CD4-positive, alpha-beta T cell treated with Interleukin-6 for 4 hours (primary cell): ENCODE measurements at regions not wholly inside any gene's neighbourhood (a gene's known extent, or its start where the extent isn't known, plus 50 kb on each side); places are given as distances from the start of the nearest gene placed in this dataset.
"Not testable (repeated sequence)": the region's sequence is repeated elsewhere in the genome, so short reads cannot be mapped to it uniquely, and the experiment has no call there.

Experiments used
- DNase-seq: peaks from one replicate; pipeline ENCODE4 v3.0.0-alpha.2; 2020; ENCODE audit warnings: mixed read lengths

- DNase-seq: no peak
Measured at GRCh38 chr15:87752250-87752951, 504.1 kb downstream of the NTRK3 start.

DNA sequence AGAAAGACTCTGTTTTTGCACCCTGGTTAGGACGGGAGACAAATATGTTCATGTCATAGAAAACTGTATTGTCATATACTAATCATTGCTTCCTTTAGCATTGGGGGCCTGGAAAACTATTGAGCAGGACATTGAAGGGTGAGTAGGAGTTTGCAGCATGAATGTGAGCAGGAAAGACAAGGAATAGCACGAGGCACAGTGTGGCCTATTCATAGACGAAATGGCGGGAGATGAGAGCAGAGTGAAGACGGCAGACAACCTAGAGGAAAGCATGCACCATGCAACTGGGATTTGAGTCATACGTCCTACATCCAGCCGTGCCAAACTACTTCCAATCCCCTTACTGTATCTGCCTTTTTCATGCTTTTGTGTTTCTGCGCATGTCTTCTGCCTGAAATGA lies 508.1 kb downstream of the NTRK3 start:
- no peak for DNase-seq

DNA sequence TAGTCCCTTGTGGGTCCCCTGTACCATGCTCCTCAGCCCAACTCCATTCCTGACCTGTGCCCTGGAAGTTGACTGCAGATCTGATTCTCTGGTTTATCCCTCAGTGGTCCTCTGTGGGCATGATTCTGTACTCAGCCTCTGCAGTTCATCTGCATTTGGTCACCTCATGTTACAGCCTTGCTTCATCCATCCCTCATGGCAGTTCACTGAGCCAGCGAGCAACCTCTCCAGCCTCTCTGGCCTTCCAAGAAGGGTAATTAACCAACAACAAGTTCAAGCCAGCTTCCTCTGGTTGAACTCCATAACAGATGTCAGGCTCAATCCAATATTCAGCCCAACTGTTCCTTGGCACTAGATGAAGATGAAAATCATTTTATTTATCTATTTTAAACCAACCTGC lies 509.5 kb downstream of the NTRK3 start:
- no peak for DNase-seq

GRCh38 chr15:87746333-87746732 lies 510.2 kb downstream of the NTRK3 start:
- DNase-seq: no peak

DNA sequence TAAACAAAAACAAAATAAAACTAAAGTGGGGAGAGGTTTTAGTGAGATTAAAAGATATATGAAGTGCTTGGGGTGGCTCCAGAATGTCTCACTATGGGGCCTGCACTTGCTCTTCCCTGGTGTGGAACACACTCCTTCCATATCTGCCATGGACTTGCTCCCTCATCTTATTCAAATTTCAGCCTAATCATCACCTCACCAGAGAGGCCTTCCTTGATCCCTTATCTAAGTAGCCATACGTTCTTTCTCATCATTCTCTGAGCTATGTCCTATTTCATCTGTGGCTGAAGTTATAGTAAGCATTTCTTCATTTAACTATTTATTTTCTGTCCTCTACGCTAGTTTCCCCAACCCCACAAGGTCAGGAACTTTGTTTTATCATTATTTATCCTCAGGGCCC lies 511.7 kb downstream of the NTRK3 start:
- DNase-seq: no peak

GRCh38 chr15:87743562-87743961 lies 513.0 kb downstream of the NTRK3 start:
- no peak for DNase-seq

DNA sequence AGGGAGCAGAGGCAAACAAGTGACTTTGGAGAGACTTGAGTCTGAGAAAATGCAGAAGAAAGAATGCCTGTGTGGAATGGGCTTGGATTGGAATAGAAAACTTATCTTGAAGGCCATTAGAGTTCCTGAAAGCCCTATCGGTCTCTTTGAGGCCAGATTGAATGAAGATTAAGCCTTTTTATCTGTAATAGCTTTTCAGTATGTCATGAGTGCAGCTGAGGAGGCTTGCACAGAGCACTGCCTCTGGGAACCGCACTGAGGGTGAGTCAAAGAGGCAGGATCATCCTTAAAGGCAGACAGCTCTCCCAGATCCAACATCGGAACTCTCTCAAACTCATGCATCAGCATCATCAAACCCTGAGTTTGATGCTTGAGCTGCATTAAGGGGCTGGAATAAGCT lies 515.2 kb downstream of the NTRK3 start:
- DNase-seq: no peak

GRCh38 chr15:87740655-87741344 lies 515.7 kb downstream of the NTRK3 start:
- DNase-seq: no peak

DNA sequence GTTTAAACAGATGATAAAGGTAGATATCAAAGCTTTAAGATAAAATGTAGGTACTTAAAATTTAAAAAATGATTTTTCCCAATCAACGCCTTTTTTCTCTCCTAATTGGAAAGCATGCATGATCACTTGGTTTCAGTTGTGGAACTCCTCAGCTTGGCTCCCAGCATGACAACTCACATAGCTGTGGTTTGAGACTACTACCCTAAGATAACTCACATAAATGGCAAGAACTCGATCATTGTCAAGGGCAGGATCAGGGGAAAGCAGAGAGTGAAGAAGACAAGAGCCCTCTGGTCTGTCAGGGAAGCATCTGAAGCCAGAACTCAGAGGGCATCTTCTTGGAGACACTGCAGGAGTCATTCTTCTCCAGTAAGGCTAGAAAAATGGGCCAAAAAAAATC lies 516.7 kb downstream of the NTRK3 start:
- no peak for DNase-seq

- DNase-seq: no peak
Measured at GRCh38 chr15:87739081-87739480, 517.5 kb downstream of the NTRK3 start.

DNA sequence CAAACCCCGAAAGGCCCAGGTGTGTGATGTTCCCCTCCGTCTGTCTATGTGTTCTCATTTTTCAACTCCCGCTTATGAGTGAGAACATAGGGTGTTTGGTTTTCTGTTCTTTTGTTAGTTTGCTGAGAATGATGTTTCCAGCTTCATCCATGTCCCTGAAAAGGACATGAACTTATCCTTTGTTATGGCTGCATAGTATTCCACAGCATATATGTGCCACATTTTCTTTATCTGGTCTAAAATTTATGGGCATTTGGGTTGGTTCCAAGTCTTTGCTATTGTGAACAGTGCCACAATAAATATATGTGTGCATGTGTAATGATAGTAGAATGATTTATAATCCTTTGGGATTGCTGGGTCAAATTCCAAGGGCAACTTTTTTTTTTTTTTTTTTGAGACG lies 519.1 kb downstream of the NTRK3 start:
- DNase-seq: not testable (repeated sequence)

DNA sequence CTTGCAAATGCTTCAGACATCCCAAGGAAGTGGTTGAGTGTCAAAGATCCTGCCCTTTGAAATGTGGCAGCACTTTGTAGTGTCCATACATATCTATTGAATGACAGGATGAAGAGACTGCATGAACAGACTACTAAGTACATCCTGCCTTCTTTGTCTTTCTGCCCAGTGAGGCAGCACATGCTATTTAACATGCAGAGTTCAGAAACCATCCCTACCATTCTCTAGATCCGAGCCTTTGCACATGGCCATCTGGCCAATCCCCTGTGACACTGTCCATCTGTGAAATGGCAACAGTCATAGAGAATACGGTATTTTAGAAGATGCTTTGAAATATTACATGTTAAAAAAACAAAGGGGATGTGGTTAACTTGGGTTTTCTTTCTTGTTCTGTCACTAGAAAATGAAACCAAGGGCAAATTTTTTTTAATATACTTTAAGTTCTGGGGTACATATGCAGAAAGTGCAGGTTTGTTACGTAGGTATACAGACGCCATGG lies 519.6 kb downstream of the NTRK3 start:
- DNase-seq: no peak

DNA sequence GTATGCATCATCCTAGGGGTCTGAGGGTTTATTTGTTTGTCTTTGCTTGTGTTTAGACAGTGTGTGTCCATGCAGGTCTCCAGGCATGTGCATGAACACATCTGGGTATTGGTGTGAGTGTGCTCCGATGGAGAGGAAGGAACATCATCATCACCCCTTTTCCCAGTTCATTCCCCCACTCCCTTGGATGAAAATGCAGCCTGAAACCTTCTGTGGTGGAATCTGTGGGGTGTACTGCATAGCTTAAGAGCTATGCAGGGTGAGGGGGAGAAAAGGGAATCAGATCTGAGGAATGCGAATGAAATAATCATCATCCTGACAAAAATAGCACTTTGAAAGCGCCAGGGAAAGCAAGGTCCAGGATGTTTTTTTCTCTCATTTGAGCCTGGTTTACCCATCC lies 520.1 kb downstream of the NTRK3 start:
- DNase-seq: no peak

DNA sequence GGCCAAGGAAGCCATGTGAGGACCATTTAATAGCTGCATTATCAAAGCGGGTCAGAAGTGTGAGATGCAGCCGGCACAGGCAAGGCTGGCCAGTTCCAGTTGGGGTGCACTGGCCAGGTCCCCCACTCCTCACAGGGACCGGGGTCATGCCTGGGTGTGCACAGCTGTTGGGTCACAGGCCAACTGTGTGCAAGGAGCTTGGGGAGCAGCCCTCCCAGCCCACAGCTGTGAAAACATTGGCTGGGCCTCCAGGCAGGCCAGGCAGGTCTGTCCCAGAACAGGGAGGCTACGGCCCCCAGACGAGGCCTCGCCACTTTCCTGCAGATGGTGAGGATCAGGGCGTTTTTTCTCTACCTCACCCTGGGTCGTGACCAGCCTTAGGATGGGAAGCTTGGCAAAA lies 521.0 kb downstream of the NTRK3 start:
- no peak for DNase-seq

DNA sequence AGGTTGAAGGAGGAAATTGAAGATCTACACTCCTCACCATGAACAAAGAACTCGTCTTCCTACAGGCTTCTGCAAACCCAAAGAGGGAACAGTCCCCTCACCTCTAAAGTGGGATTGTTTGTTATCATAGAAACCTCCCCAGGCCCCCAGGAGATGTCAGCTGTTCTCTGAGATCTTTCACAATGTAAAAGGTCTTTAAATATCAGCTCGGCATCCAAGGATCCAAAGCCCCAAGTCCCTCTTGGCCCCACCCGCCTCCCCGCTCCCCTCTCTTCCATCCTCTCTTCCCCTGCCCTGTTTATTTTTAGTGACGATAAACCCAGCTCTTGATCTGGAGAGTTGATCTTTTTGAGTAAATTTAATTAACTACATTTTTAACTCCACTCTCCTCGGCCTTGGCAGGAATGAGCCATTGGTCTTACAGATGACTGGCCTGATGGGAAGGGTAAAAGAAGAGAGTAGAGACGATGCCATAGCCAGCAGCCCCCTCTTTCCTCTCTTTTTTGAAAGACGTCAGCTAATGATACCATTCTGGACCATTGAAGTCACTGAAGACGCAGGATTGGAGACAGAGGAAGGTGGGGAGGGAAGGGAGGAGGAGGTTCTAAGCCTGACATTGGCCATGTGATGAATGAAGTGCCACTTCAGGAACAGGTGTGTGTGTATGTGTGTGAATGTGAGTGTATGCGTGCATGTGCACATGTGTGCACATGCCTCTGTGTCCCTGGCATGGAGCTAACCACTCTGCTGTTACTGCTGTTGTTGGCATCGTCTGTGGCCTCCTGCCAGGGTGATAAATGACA lies 521.8 kb downstream of the NTRK3 start:
- no peak for DNase-seq

GRCh38 chr15:87733977-87734376 lies 522.6 kb downstream of the NTRK3 start:
- no peak for DNase-seq

DNA sequence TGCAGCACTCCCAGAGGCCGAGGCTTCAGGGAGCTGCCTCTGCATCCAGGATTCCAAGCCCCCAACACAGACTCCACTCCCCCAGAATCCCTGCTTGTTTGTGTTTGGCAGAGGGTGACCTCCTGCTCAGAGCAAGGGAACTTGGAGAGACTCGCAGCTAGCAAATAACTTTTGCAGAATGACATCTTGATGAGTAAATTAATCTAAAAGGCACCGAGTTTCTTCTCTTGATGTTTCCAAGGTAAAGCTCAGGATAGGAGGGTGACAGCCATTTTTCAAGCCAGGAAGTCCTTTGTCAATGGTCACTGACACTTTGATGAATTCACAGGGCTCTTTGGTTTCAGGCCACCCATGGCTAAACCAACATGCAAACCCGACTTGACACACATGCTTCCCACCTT lies 523.0 kb downstream of the NTRK3 start:
- DNase-seq: no peak

DNA sequence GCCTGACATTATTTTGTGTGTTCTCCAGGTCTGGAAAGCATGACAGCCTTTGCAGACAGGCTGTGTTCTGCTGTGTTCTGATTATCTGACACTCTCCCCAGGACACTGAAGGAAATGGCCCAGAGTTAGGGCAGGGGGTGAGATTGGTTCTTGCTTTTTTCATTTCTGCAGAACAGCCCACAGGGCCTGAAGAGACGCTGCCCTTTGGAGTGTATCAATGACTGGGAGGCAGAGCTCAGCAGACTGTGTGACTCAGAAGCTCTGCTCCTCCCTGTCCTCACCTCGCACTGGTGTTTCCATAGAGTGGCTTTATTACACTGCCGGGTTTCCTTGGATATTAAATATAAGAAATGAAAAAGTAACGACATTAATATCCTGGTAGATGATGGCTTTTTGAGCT lies 523.6 kb downstream of the NTRK3 start:
- no peak for DNase-seq

DNA sequence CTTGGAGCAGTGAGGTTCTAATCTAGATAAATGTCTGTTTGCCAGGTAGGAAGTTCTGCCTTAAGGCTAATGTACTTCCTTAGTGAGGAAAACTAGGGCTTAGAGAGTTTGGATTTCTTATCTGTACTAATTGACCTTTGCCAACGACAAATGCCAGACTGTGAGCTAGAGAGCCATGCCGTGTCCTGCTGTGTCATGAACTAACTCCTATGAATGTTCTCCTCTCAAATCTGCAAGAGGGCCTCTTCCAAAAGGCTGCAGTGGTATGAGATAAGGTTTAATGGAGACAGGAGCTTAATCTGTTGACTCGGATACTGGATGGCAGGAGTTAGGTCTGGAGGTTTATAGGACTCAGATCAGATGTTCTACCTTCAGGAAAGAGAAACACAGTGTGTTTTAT lies 524.9 kb downstream of the NTRK3 start:
- DNase-seq: no peak

GRCh38 chr15:87730706-87731105 lies 525.8 kb downstream of the NTRK3 start:
- DNase-seq: no peak

DNA sequence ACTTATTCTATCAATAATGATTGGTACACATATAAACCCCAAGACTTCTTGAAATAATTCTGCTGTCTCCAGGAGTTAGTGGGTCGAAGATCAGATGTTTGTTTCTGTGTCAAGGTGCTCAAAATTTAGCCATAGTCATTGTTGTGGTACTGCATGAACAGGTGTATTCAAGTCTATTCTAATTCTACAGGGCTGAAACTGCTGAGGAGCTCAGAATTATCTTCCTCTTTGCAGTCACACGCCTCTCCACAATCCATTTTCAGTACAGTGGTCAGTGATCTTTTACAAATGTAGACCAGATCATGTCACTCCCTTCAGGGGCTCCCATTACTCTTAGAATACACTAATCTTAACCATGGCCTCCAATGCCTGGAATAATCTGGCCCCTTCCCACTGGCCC lies 527.5 kb downstream of the NTRK3 start:
- DNase-seq: no peak

DNA sequence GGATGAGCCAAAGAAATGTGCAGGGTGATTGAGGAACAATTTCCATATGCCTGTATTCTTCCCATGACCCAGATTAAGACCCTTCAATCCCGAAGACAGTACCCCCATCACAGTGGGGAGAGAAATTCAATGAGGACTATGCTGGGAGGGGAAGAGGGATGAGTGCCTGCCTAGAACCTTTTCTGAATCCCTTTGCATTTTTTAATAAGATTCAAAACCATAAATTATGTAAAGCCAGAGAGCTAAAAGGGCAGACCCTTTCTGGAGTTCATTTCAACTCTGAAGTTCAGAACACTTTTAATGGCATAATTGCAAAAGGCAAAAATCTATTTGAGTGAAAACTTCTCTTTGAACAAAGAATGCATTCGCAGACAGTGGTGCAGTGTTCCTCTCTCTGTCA lies 529.5 kb downstream of the NTRK3 start:
- no peak for DNase-seq

DNA sequence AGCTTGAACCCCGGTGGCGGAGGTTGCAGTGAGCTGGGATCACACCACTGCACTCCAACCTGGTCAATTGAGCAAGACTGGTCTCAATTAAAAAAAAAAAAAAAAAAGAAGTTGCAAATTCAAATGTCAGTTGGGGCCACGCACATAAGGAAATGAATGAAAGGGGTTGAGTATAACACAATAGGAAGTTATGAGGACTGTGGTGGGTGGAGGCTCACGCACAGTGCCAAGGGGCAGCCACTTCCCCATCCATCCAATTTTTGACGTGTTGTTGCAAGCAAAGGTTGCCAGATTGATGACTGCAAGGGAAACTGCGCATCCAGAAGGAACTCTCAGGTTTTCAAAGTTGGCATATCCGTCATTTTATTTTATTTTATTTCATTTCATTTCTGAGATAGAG lies 532.2 kb downstream of the NTRK3 start:
- DNase-seq: no peak
